ENCODE measurements at regions not wholly inside any gene's neighbourhood (a gene's known extent, or its start where the extent isn't known, plus 50 kb on each side); places are given as distances from the start of the nearest gene placed in this dataset.
"Not testable (repeated sequence)": the region's sequence is repeated elsewhere in the genome, so short reads cannot be mapped to it uniquely, and the experiment has no call there.

DNA sequence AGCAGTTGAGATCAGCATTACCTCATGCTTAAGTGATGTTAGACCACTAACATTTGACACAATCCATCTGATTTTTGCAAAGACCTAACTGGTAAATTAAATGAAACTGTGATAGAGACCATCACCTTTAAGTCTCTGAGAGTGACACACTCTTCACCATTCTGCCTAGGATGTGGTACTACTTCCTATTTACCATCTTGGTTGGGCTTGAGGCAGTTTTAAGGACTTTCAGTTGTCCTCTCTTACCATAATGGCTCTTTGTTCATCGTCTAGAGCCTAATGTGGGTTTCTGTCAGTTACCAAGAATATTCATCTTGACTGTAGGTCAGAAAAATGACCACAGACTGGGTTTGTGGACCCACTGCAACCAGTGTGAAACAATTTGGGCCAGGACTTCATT is 158.1 kb downstream of the CETN3 start:
- Histone ChIP-seq H3K4me3 (no peak overlapping the region), H3K9me3 (no peaks in the 10 kb centered on the region), H3K36me3 (no peaks in the 10 kb centered on the region), H3K4me1 (no peaks in the 10 kb centered on the region), H3K27me3 (no peaks in the 10 kb centered on the region), H3K27ac (no peak overlapping the region)
- intact Hi-C loops (cut with DNase I; ENCODE audit: low total_unique reads) = no loop called here
- WGBS, 5 donors = 67 to 91% (median 83%) methylated on average over 1 of the region's 1 CpG
- no peak for TF ChIP-seq EP300 (IDR thresholded peaks at IDR 0.05)
- TF ChIP-seq, protein P1, sequence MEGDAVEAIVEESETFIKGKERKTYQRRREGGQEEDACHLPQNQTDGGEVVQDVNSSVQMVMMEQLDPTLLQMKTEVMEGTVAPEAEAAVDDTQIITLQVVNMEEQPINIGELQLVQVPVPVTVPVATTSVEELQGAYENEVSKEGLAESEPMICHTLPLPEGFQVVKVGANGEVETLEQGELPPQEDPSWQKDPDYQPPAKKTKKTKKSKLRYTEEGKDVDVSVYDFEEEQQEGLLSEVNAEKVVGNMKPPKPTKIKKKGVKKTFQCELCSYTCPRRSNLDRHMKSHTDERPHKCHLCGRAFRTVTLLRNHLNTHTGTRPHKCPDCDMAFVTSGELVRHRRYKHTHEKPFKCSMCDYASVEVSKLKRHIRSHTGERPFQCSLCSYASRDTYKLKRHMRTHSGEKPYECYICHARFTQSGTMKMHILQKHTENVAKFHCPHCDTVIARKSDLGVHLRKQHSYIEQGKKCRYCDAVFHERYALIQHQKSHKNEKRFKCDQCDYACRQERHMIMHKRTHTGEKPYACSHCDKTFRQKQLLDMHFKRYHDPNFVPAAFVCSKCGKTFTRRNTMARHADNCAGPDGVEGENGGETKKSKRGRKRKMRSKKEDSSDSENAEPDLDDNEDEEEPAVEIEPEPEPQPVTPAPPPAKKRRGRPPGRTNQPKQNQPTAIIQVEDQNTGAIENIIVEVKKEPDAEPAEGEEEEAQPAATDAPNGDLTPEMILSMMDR (IDR thresholded peaks at IDR 0.05) = no peak
- no peak for TF ChIP-seq POLR2A (IDR thresholded peaks at IDR 0.05)
- TF ChIP-seq POLR2AphosphoS5 (IDR thresholded peaks at IDR 0.05) = no peak
- no peak for DNase-seq

DNA sequence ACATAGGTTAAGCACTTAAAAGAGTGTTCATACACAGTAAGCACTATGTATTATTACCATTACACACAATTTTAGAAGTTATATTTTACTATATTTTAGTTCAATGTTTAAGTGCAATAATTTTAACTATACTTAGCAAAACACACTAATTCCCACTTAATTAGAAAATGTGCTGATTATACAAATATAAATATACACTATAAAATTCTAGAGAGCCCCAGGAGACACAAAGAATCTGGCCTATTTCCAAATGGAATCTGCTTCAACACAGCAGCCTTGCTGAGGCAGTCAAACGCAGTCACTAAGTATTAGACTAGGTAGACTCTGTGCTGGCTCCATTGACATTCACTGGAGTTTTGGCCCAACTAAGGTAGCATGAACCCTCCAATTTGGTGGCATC is 160.9 kb downstream of the CETN3 start:
- TF ChIP-seq POLR2A (IDR thresholded peaks at IDR 0.05) (no peak), POLR2AphosphoS5 (IDR thresholded peaks at IDR 0.05) (no peak), EP300 (IDR thresholded peaks at IDR 0.05) (no peak)
- TF ChIP-seq, protein P1 (IDR thresholded peaks at IDR 0.05) = no peak
- intact Hi-C loops (cut with DNase I; ENCODE audit: low total_unique reads) = no loop called here
- WGBS, 5 donors = 63 to 93% (median 72%) methylated on average over 1 of the region's 1 CpG
- H3K27me3 ChIP-seq = no peaks in the 10 kb centered on the region
- no peaks in the 10 kb centered on the region for H3K9me3 ChIP-seq
- DNase-seq = no peak
- no peaks in the 10 kb centered on the region for H3K4me1 ChIP-seq
- no peak overlapping the region for H3K27ac ChIP-seq
- H3K36me3 ChIP-seq = no peaks in the 10 kb centered on the region
- no peak overlapping the region for H3K4me3 ChIP-seq

DNA sequence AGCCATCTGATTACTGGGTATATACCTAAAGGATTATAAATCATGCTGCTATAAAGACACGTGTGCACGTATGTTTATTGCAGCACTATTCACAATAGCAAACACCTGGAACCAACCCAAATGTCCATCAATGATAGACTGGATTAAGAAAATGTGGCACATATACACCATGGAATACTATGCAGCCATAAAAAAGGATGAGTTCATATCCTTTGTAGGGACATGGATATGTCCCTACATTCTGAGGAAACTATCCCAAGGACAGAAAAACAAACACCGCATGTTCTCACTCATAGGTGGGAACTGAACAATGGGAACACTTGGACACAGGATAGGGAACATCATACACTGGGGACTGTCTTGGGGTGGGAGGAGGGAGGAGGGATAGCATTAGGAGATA is 165.7 kb downstream of the CETN3 start:
- WGBS, 5 donors = 77 to 98% (median 94%) methylated on average over 3 of the region's 3 CpGs
- intact Hi-C loops (cut with DNase I; ENCODE audit: low total_unique reads); DNase-seq; H3K4me3 ChIP-seq; H3K4me1 ChIP-seq; H3K36me3 ChIP-seq; H3K9me3 ChIP-seq; H3K27me3 ChIP-seq; H3K27ac ChIP-seq: not testable (repeated sequence)

DNA sequence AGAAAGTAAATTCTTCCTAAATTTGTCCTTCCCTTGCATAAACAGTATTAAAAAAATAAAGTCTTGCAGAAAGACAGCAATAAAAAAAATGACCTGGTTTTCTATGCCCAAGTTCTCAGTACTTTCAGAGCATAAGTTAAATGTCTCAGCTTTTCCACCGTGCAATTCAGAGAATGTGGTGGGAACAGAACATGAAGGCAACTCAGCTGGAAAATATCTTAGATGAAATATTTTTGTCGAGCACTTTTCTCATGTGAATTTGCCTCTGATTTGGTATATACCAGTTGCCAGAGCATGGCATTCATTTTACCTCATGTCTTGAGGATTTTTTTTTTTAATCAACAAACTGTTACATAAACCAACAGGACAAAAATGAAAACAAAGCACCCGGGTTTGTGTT is 176.1 kb downstream of the CETN3 start:
- TF ChIP-seq POLR2A (IDR thresholded peaks at IDR 0.05) = no peak
- no peak for TF ChIP-seq EP300 (IDR thresholded peaks at IDR 0.05)
- Histone ChIP-seq H3K4me3 (no peak overlapping the region), H3K27me3 (no peaks in the 10 kb centered on the region), H3K36me3 (no peaks in the 10 kb centered on the region), H3K27ac (no peak overlapping the region), H3K4me1 (no peaks in the 10 kb centered on the region), H3K9me3 (no peaks in the 10 kb centered on the region)
- intact Hi-C loops (cut with DNase I; ENCODE audit: low total_unique reads) = no loop called here
- 54 to 78% (median 71%) methylated on average over 3 of the region's 3 CpGs for WGBS, 5 donors
- no peak for DNase-seq

DNA sequence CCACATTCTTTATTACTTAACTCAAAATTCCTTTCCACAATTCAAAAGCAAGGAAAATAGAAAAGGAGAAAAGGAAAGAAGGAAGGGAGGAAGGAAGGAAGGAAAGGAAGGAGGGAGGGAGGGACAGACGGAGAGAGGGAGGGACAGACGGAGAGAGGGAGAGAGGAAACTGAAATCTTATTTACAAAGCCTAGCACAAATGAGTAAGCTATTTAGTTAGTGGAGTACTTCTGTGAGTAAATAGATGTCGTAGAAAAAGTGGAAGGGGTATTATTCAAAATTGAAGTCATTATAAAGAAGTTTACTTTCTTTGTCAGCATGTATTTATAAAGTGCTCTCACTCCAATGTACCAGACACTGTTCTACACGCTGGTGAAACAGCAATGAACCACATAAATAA is 177.9 kb downstream of the CETN3 start:
- no peaks in the 10 kb centered on the region for H3K36me3 ChIP-seq
- no peaks in the 10 kb centered on the region for H3K4me1 ChIP-seq
- no peaks in the 10 kb centered on the region for H3K27me3 ChIP-seq
- no peak overlapping the region for H3K27ac ChIP-seq
- no peak for DNase-seq
- intact Hi-C loops (cut with DNase I; ENCODE audit: low total_unique reads) = no loop called here
- H3K9me3 ChIP-seq = no peaks in the 10 kb centered on the region
- no peak overlapping the region for H3K4me3 ChIP-seq
- 14 to 30% (median 19%) methylated on average over 4 of the region's 4 CpGs for WGBS, 5 donors
- no peak for TF ChIP-seq POLR2AphosphoS5 (IDR thresholded peaks at IDR 0.05)
- TF ChIP-seq EP300 (IDR thresholded peaks at IDR 0.05) = no peak
- TF ChIP-seq POLR2A (IDR thresholded peaks at IDR 0.05) = no peak
- TF ChIP-seq, protein P1 (IDR thresholded peaks at IDR 0.05) = no peak

All from stomach (tissue), 8 donors.